ENCODE measurements at regions not wholly inside any gene's neighbourhood (a gene's known extent, or its start where the extent isn't known, plus 50 kb on each side); places are given as distances from the start of the nearest gene placed in this dataset.

GRCh38 chr1:177568622-177569021 lies 397.9 kb downstream of the BRINP2 start:
- DNase-seq = no peak

GRCh38 chr1:177567393-177567792 lies 396.6 kb downstream of the BRINP2 start:
- no peak for DNase-seq

- DNase-seq = no peak
These were observed 395.7 kb downstream of the BRINP2 start for GRCh38 chr1:177566495-177566894.

GRCh38 chr1:177561436-177561835 lies 390.7 kb downstream of the BRINP2 start:
- no peak for DNase-seq

GRCh38 chr1:177558372-177558771 lies 387.6 kb downstream of the BRINP2 start:
- DNase-seq = no peak

GRCh38 chr1:177556163-177556562 lies 385.4 kb downstream of the BRINP2 start:
- DNase-seq = no peak

GRCh38 chr1:177547200-177547599 lies 376.4 kb downstream of the BRINP2 start:
- DNase-seq = no peak

- DNase-seq = no peak
These were observed 375.6 kb downstream of the BRINP2 start for GRCh38 chr1:177546346-177546745.

GRCh38 chr1:177526201-177526600 lies 355.4 kb downstream of the BRINP2 start:
- DNase-seq = no peak

GRCh38 chr1:177525176-177525575 lies 354.4 kb downstream of the BRINP2 start:
- DNase-seq = no peak

- peak; percentile 42 for DNase-seq
These were observed 346.8 kb downstream of the BRINP2 start for GRCh38 chr1:177517546-177517945.

GRCh38 chr1:177514207-177514606 lies 343.4 kb downstream of the BRINP2 start:
- DNase-seq = no peak

GRCh38 chr1:177511036-177511435 lies 340.3 kb downstream of the BRINP2 start:
- DNase-seq = no peak

- no peak for DNase-seq
These were observed 335.3 kb downstream of the BRINP2 start for GRCh38 chr1:177505905-177506590.

GRCh38 chr1:177495878-177496277 lies 325.1 kb downstream of the BRINP2 start:
- no peak for DNase-seq

- no peak for DNase-seq
These were observed 320.0 kb downstream of the BRINP2 start for GRCh38 chr1:177490786-177491185.

GRCh38 chr1:177490036-177490639 lies 319.4 kb downstream of the BRINP2 start:
- DNase-seq = no peak

GRCh38 chr1:177488722-177489121 lies 318.0 kb downstream of the BRINP2 start:
- DNase-seq = no peak

- no peak for DNase-seq
These were observed 316.7 kb downstream of the BRINP2 start for GRCh38 chr1:177487481-177487880.

GRCh38 chr1:177480741-177481305 lies 310.1 kb downstream of the BRINP2 start:
- no peak for DNase-seq

- DNase-seq = no peak
These were observed 308.8 kb downstream of the BRINP2 start for GRCh38 chr1:177479600-177479999.

GRCh38 chr1:177476676-177477075 lies 305.9 kb downstream of the BRINP2 start:
- no peak for DNase-seq

- DNase-seq = no peak
These were observed 301.8 kb downstream of the BRINP2 start for GRCh38 chr1:177472567-177472966.

GRCh38 chr1:177471244-177471643 lies 300.5 kb downstream of the BRINP2 start:
- DNase-seq = peak; percentile 37

GRCh38 chr1:177469519-177469918 lies 298.8 kb downstream of the BRINP2 start:
- no peak for DNase-seq

Data from fibroblast of skin of right quadriceps (primary cell).